GM12891 (cell line): ENCODE measurements at regions not wholly inside any gene's neighbourhood (a gene's known extent, or its start where the extent isn't known, plus 50 kb on each side); places are given as distances from the start of the nearest gene placed in this dataset.

ENCODE experiments used
- POLR2A ChIP-seq: IDR thresholded peaks from 2 replicates; pipeline ENCODE4 v1.6.1; 2011; ENCODE audit warnings: low read depth, low read length, control low read depth
- POLR2AphosphoS5 ChIP-seq: IDR thresholded peaks from 2 replicates; pipeline ENCODE4 v1.6.1; 2011; ENCODE audit warnings: low read depth, low read length, control low read depth

- TF ChIP-seq POLR2AphosphoS5: no peak
- TF ChIP-seq POLR2A: no peak
Observed at GRCh38 chr2:117086174-117086942, 728.1 kb upstream of the DDX18 start.
